Thoracic aorta (tissue), 2 donors: ENCODE measurements at regions not wholly inside any gene's neighbourhood (a gene's known extent, or its start where the extent isn't known, plus 50 kb on each side); places are given as distances from the start of the nearest gene placed in this dataset.
"Not testable (repeated sequence)": the region's sequence is repeated elsewhere in the genome, so short reads cannot be mapped to it uniquely, and the experiment has no call there.

Experiments used
- ATAC-seq: fragments of 150-250 bp; one replicate; pipeline ENCODE4 v1.8.0; 2017; ENCODE audit warnings: low read depth; ENCODE audit not compliant: insufficient number of reproducible peaks, low FRiP score
- DNase-seq: peaks from one replicate; pipeline ENCODE4 v3.0.0-alpha.2; 2020; ENCODE audit warnings: low spot score
- H3K27ac ChIP-seq, 2 donors: fragments of 200-600 bp; sonication (generic); 1 replicate in 1 of 2; 2 replicates in 1 of 2; pipeline ENCODE4 v1.5.1; 2016; ENCODE audit warnings: mild to moderate bottlenecking in 2 of 2, moderate library complexity in 2 of 2
- H3K27me3 ChIP-seq: fragments of 200-600 bp; sonication (generic); replicated peaks from 2 replicates; pipeline ENCODE4 v1.6.0; 2016; ENCODE audit warnings: mild to moderate bottlenecking; ENCODE audit not compliant: insufficient read depth
- H3K36me3 ChIP-seq: fragments of 200-600 bp; sonication (generic); one replicate; pipeline ENCODE4 v1.5.1; 2016
- H3K4me1 ChIP-seq, 2 donors: fragments of 200-600 bp; sonication (generic); 1 replicate in 1 of 2; 2 replicates in 1 of 2; pipeline versions ENCODE4 v1.5.1 to v1.6.0; 2016; ENCODE audit warnings: low read depth in 2 of 2, mild to moderate bottlenecking in 1 of 2; ENCODE audit not compliant: control insufficient read depth in 1 of 2
- H3K4me3 ChIP-seq: fragments of 200-600 bp; sonication (generic); 2 replicates; pipeline ENCODE4 v1.5.1; 2016; ENCODE audit warnings: mild to moderate bottlenecking
- H3K9me3 ChIP-seq: fragments of 200-600 bp; sonication (generic); 2 replicates; pipeline ENCODE4 v1.5.1; 2016
- CTCF ChIP-seq: fragments of 200-600 bp; sonication (generic); IDR thresholded peaks from one replicate; pipeline ENCODE4 v1.5.1; 2019; ENCODE audit warnings: antibody characterized with exemption

- DNase-seq, H3K27me3 ChIP-seq, H3K36me3 ChIP-seq, ATAC-seq, H3K4me3 ChIP-seq, H3K27ac ChIP-seq, H3K9me3 ChIP-seq: not testable (repeated sequence)
- H3K4me1 ChIP-seq = peaks cover 3 to 16% of the 10 kb centered on the region in 2 donors
Measured at GRCh38 chr5:109535090-109535489, 125.3 kb upstream of the PJA2 start.

DNA sequence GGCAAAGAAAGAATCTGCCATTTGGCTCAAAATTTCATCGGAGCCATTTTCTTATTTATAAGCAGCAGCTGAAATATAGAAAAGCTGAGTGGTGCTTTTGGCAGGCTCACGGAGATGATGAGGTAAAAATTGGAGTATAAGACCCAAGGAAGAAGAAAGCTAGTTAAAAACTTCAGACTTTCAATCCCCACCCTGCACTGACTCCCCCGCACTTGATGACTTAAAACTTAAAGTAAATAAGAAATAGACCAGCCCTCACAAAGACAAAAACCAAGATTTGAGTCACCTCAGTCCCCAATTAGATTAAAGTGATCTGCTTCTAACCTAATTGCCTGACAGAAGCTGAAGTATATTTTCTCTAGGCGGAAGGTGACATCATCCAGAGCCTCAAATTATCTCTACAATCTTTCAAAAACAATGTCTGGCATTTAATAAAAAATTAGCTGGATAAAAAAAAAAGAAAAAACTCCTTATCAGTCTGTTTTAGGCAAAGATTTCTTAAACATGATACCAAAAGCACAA lies 124.0 kb upstream of the PJA2 start:
- Histone ChIP-seq H3K4me3 (peak overlapping the region; percentile 9), H3K27me3 (no peaks in the 10 kb centered on the region), H3K4me1 (peaks cover 7 to 27% of the 10 kb centered on the region in 2 donors), H3K36me3 (no peaks in the 10 kb centered on the region), H3K27ac (no peak overlapping the region), H3K9me3 (no peaks in the 10 kb centered on the region)
- ATAC-seq = no peak
- TF ChIP-seq CTCF = no peak
- DNase-seq = no peak

- H3K9me3 ChIP-seq = no peaks in the 10 kb centered on the region
- H3K27me3 ChIP-seq = no peaks in the 10 kb centered on the region
- ATAC-seq (no peak), DNase-seq (no peak)
- peaks cover 7 to 27% of the 10 kb centered on the region in 2 donors for H3K4me1 ChIP-seq
- peak overlapping the region in 1 of 2 donors; percentile 9 for H3K27ac ChIP-seq
- TF ChIP-seq CTCF = no peak
- H3K36me3 ChIP-seq = no peaks in the 10 kb centered on the region
- no peak overlapping the region for H3K4me3 ChIP-seq
Measured at GRCh38 chr5:109532773-109533364, 123.1 kb upstream of the PJA2 start.

DNA sequence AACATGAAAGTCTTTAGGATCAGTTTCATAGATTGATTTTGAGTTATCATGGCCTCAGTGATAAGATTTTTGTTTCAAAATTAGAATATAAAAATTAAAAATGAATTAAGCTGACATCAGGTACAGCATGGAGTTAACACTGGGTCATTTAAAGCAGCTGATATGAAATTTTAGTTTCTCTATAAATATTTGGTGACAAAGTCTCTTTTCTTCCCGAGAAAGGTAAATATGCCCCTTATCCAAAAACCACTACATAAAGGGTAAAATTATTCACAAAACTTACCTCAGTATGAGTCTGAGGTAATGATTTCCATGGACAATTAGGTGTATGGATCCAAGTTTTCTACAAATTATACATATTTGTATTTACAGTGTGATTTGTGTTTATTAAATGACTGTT lies 121.5 kb upstream of the PJA2 start:
- H3K27ac ChIP-seq = no peak overlapping the region
- no peaks in the 10 kb centered on the region for H3K9me3 ChIP-seq
- no peaks in the 10 kb centered on the region for H3K27me3 ChIP-seq
- DNase-seq (no peak), ATAC-seq (no peak)
- no peak for TF ChIP-seq CTCF
- H3K36me3 ChIP-seq = no peaks in the 10 kb centered on the region
- H3K4me1 ChIP-seq = peaks cover 7 to 27% of the 10 kb centered on the region in 2 donors
- no peak overlapping the region for H3K4me3 ChIP-seq

DNA sequence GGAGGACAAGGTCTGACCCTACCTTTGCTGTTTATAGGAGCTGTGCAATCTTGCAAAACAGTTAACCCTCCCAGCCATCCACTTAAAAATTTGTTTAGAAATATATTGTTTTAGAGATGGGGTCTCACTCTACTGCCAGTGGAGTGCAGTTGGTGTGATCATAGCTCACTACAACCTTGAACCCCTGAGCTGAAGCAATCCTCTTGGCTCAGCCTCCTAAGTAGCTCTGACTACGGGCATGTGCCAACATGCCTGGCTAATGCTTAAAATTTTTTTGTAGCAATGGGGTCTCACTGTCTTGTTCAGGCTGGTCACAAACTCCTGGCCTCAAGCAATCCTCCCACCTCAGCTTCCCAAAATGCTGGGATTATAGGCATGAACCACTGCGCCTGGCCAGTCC lies 120.2 kb upstream of the PJA2 start:
- no peak for TF ChIP-seq CTCF
- H3K4me1 ChIP-seq = peaks cover 7 to 27% of the 10 kb centered on the region in 2 donors
- no peaks in the 10 kb centered on the region for H3K36me3 ChIP-seq
- H3K9me3 ChIP-seq = no peaks in the 10 kb centered on the region
- H3K27ac ChIP-seq = no peak overlapping the region
- H3K27me3 ChIP-seq = no peaks in the 10 kb centered on the region
- DNase-seq = no peak
- no peak for ATAC-seq
- H3K4me3 ChIP-seq = no peak overlapping the region

DNA sequence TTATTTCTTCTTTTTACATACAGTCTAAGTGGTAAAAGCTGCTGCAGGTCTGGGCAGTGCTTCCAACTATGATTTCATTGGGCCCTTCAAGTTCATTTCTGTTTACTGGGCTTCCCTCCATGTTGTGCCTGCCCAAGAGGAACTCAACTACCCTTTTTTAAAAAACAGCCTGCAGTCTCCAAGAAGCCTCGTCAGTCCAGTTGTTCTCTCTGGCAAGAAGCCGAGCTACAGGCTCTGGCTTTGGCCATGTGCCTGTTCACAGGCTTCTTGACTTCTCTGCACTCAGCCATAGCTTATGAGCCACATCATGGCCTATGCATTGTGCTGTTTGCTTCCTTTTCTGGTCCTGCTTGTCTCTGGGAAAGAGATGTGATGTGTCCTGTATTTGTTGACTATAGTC lies 119.7 kb upstream of the PJA2 start:
- Histone ChIP-seq H3K4me1 (peaks cover 7 to 27% of the 10 kb centered on the region in 2 donors), H3K36me3 (no peaks in the 10 kb centered on the region), H3K9me3 (no peaks in the 10 kb centered on the region), H3K27ac (no peak overlapping the region), H3K4me3 (no peak overlapping the region), H3K27me3 (no peaks in the 10 kb centered on the region)
- TF ChIP-seq CTCF = no peak
- ATAC-seq (no peak), DNase-seq (peak; percentile 7)
